Activated T-helper 17 cell treated with anti-CD3 and anti-CD28 coated beads, Interleukin-2, amount 50 U/mL, for 72 hours (primary cell): ENCODE measurements at regions not wholly inside any gene's neighbourhood (a gene's known extent, or its start where the extent isn't known, plus 50 kb on each side); places are given as distances from the start of the nearest gene placed in this dataset.
A peak's percentile ranks its signal among the peaks of the same experiment; 100 is the strongest.

Experiments
- ATAC-seq: fragments of 150-1000 bp; cut with Tn5 transposase; replicated peaks from 2 replicates; pipeline ENCODE4 v1.10.0; 2021; ENCODE audit warnings: mild to moderate bottlenecking, moderate library complexity
- H3K27ac Mint-ChIP-seq: one replicate; pipeline ENCODE4 v1.8.0; 2022; ENCODE audit warnings: mixed read lengths
- H3K27me3 Mint-ChIP-seq: one replicate; pipeline ENCODE4 v1.8.0; 2022; ENCODE audit warnings: mixed read lengths
- H3K36me3 Mint-ChIP-seq: one replicate; pipeline ENCODE4 v1.8.0; 2022; ENCODE audit warnings: low read depth, mild to moderate bottlenecking, mixed read lengths
- H3K4me1 Mint-ChIP-seq: one replicate; pipeline ENCODE4 v1.8.0; 2022; ENCODE audit warnings: mixed read lengths
- H3K4me3 Mint-ChIP-seq: one replicate; pipeline ENCODE4 v1.8.0; 2022; ENCODE audit warnings: mild to moderate bottlenecking, mixed read lengths
- H3K9me3 Mint-ChIP-seq: one replicate; pipeline ENCODE4 v1.8.0; 2022; ENCODE audit warnings: mixed read lengths

GRCh38 chr6:82687855-82688254 is 324.2 kb downstream of the TPBG start:
- no peaks in the 10 kb centered on the region for H3K4me1 Mint-ChIP-seq
- ATAC-seq = no peak
- H3K27me3 Mint-ChIP-seq = peaks cover 8% of the 10 kb centered on the region
- H3K36me3 Mint-ChIP-seq = no peaks in the 10 kb centered on the region
- no peak overlapping the region for H3K27ac Mint-ChIP-seq
- H3K9me3 Mint-ChIP-seq = no peaks in the 10 kb centered on the region
- H3K4me3 Mint-ChIP-seq = no peak overlapping the region

- H3K36me3 Mint-ChIP-seq = no peaks in the 10 kb centered on the region
These were observed 326.7 kb downstream of the TPBG start for GRCh38 chr6:82690283-82690682.

GRCh38 chr6:82691997-82692396 is 328.4 kb downstream of the TPBG start:
- Mint-ChIP-seq H3K27me3 (peaks cover 12% of the 10 kb centered on the region), H3K36me3 (no peaks in the 10 kb centered on the region), H3K4me1 (no peaks in the 10 kb centered on the region), H3K9me3 (no peaks in the 10 kb centered on the region), H3K27ac (no peak overlapping the region), H3K4me3 (no peak overlapping the region)
- no peak for ATAC-seq

More at GRCh38 chr6:82690283-82690682, 326.7 kb downstream of the TPBG start:
- no peak for ATAC-seq
- no peaks in the 10 kb centered on the region for H3K4me1 Mint-ChIP-seq
- H3K9me3 Mint-ChIP-seq = no peaks in the 10 kb centered on the region
- H3K27me3 Mint-ChIP-seq = peaks cover 12% of the 10 kb centered on the region
- H3K27ac Mint-ChIP-seq = no peak overlapping the region
- no peak overlapping the region for H3K4me3 Mint-ChIP-seq

GRCh38 chr6:82693094-82693493 is 329.5 kb downstream of the TPBG start:
- H3K27ac Mint-ChIP-seq = no peak overlapping the region
- no peaks in the 10 kb centered on the region for H3K9me3 Mint-ChIP-seq
- ATAC-seq = no peak
- H3K27me3 Mint-ChIP-seq = peaks cover 12% of the 10 kb centered on the region
- H3K36me3 Mint-ChIP-seq = no peaks in the 10 kb centered on the region
- H3K4me1 Mint-ChIP-seq = no peaks in the 10 kb centered on the region
- H3K4me3 Mint-ChIP-seq = no peak overlapping the region

- ATAC-seq = no peak
- Mint-ChIP-seq H3K27me3 (peaks cover 8% of the 10 kb centered on the region), H3K9me3 (peaks cover 8% of the 10 kb centered on the region)
These were observed 337.7 kb downstream of the TPBG start for GRCh38 chr6:82701341-82701740.

GRCh38 chr6:82702574-82702973 is 339.0 kb downstream of the TPBG start:
- Mint-ChIP-seq H3K27ac (no peak overlapping the region), H3K4me1 (peaks cover 5% of the 10 kb centered on the region), H3K36me3 (no peaks in the 10 kb centered on the region), H3K27me3 (peaks cover 8% of the 10 kb centered on the region), H3K9me3 (peaks cover 8% of the 10 kb centered on the region), H3K4me3 (no peak overlapping the region)
- no peak for ATAC-seq

More at GRCh38 chr6:82701341-82701740, 337.7 kb downstream of the TPBG start:
- H3K4me3 Mint-ChIP-seq = no peak overlapping the region
- H3K36me3 Mint-ChIP-seq = no peaks in the 10 kb centered on the region
- peaks cover 5% of the 10 kb centered on the region for H3K4me1 Mint-ChIP-seq
- H3K27ac Mint-ChIP-seq = no peak overlapping the region

GRCh38 chr6:82703230-82703629 is 339.6 kb downstream of the TPBG start:
- ATAC-seq = no peak
- Mint-ChIP-seq H3K9me3 (peaks cover 8% of the 10 kb centered on the region), H3K4me1 (peaks cover 5% of the 10 kb centered on the region), H3K27ac (no peak overlapping the region), H3K27me3 (peaks cover 8% of the 10 kb centered on the region), H3K36me3 (no peaks in the 10 kb centered on the region), H3K4me3 (no peak overlapping the region)

GRCh38 chr6:82704045-82704444 is 340.4 kb downstream of the TPBG start:
- Mint-ChIP-seq H3K4me1 (peaks cover 5% of the 10 kb centered on the region), H3K27ac (peak overlapping the region; percentile 34), H3K9me3 (peaks cover 8% of the 10 kb centered on the region), H3K36me3 (no peaks in the 10 kb centered on the region), H3K27me3 (peaks cover 3% of the 10 kb centered on the region), H3K4me3 (no peak overlapping the region)
- peak; percentile 54 for ATAC-seq

- H3K4me3 Mint-ChIP-seq = no peak overlapping the region
- H3K36me3 Mint-ChIP-seq = no peaks in the 10 kb centered on the region
- no peak overlapping the region for H3K27ac Mint-ChIP-seq
- peaks cover 8% of the 10 kb centered on the region for H3K9me3 Mint-ChIP-seq
- H3K4me1 Mint-ChIP-seq = peaks cover 5% of the 10 kb centered on the region
- ATAC-seq = no peak
- peaks cover 7% of the 10 kb centered on the region for H3K27me3 Mint-ChIP-seq
These were observed 342.0 kb downstream of the TPBG start for GRCh38 chr6:82705579-82705978.

- Mint-ChIP-seq H3K27me3 (peaks cover 26% of the 10 kb centered on the region), H3K4me3 (no peak overlapping the region), H3K4me1 (no peaks in the 10 kb centered on the region), H3K27ac (no peak overlapping the region), H3K36me3 (no peaks in the 10 kb centered on the region), H3K9me3 (peaks cover 5% of the 10 kb centered on the region)
- no peak for ATAC-seq
These were observed 347.6 kb downstream of the TPBG start for GRCh38 chr6:82711105-82711827.

- H3K27me3 Mint-ChIP-seq = peaks cover 26% of the 10 kb centered on the region
- no peaks in the 10 kb centered on the region for H3K36me3 Mint-ChIP-seq
- no peak overlapping the region for H3K4me3 Mint-ChIP-seq
- peaks cover 4% of the 10 kb centered on the region for H3K9me3 Mint-ChIP-seq
- no peaks in the 10 kb centered on the region for H3K4me1 Mint-ChIP-seq
- H3K27ac Mint-ChIP-seq = no peak overlapping the region
- ATAC-seq = no peak
These were observed 348.4 kb downstream of the TPBG start for GRCh38 chr6:82711971-82712370.

- Mint-ChIP-seq H3K9me3 (peaks cover 4% of the 10 kb centered on the region), H3K27ac (no peak overlapping the region), H3K4me1 (no peaks in the 10 kb centered on the region), H3K4me3 (no peak overlapping the region), H3K27me3 (peaks cover 26% of the 10 kb centered on the region), H3K36me3 (no peaks in the 10 kb centered on the region)
- no peak for ATAC-seq
These were observed 348.8 kb downstream of the TPBG start for GRCh38 chr6:82712389-82712788.

- no peak overlapping the region for H3K27ac Mint-ChIP-seq
- no peaks in the 10 kb centered on the region for H3K36me3 Mint-ChIP-seq
- peaks cover 26% of the 10 kb centered on the region for H3K27me3 Mint-ChIP-seq
- no peak for ATAC-seq
- H3K9me3 Mint-ChIP-seq = peaks cover 4% of the 10 kb centered on the region
- no peak overlapping the region for H3K4me3 Mint-ChIP-seq
- H3K4me1 Mint-ChIP-seq = no peaks in the 10 kb centered on the region
These were observed 349.2 kb downstream of the TPBG start for GRCh38 chr6:82712826-82713225.

- H3K9me3 Mint-ChIP-seq = no peaks in the 10 kb centered on the region
- H3K36me3 Mint-ChIP-seq = no peaks in the 10 kb centered on the region
- H3K4me1 Mint-ChIP-seq = no peaks in the 10 kb centered on the region
- no peak overlapping the region for H3K27ac Mint-ChIP-seq
- no peak for ATAC-seq
- H3K27me3 Mint-ChIP-seq = peaks cover 4% of the 10 kb centered on the region
- H3K4me3 Mint-ChIP-seq = no peak overlapping the region
These were observed 344.6 kb downstream of the UBE3D start for GRCh38 chr6:82720992-82721391.

- Mint-ChIP-seq H3K36me3 (no peaks in the 10 kb centered on the region), H3K27me3 (peaks cover 31% of the 10 kb centered on the region), H3K27ac (no peak overlapping the region), H3K4me1 (no peaks in the 10 kb centered on the region), H3K9me3 (no peaks in the 10 kb centered on the region), H3K4me3 (no peak overlapping the region)
- no peak for ATAC-seq
These were observed 329.9 kb downstream of the UBE3D start for GRCh38 chr6:82735790-82736189.
